OCI-LY7 (cell line): ENCODE measurements at regions not wholly inside any gene's neighbourhood (a gene's known extent, or its start where the extent isn't known, plus 50 kb on each side); places are given as distances from the start of the nearest gene placed in this dataset.
A peak's percentile ranks its signal among the peaks of the same experiment; 100 is the strongest.

Experiments used
- BruUV-seq: library from RNA; stranded (reverse); fragments of 400-500 nt; replicated peaks from 2 replicates; lab custom pipeline; 2021; lab: Mats Ljungman, UMichigan
- CTCF ChIA-PET: fragments of 300-600 bp; sonication (Branson Sonifier 250); formaldehyde crosslinking; loops from one replicate; lab custom pipeline; 2022; ENCODE audit warnings: antibody characterized with exemption; ENCODE audit not compliant: unreplicated experiment; lab: Charles Lee
- POLR2A ChIA-PET: fragments of 300-600 bp; sonication (Branson Sonifier 250); formaldehyde crosslinking; loops from one replicate; lab custom pipeline; 2022; ENCODE audit warnings: antibody characterized with exemption; lab: Charles Lee
- DNase-seq: peaks from one replicate; pipeline ENCODE4 v3.0.0-alpha.2; 2015; ENCODE audit warnings: low spot score
- H2AFZ ChIP-seq: fragments of 200-600 bp; sonication (generic), shearing (Covaris generic); 2 replicates; pipeline ENCODE4 v1.6.1; 2014; ENCODE audit warnings: mild to moderate bottlenecking, antibody characterized with exemption, low read length, moderate library complexity
- H3K27ac ChIP-seq: fragments of 200-600 bp; sonication (generic); 2 replicates; pipeline ENCODE4 v1.5.1; 2014; ENCODE audit warnings: mixed run types, low read depth, mild to moderate bottlenecking, moderate library complexity, low read length, inconsistent platforms; ENCODE audit not compliant: poor library complexity, severe bottlenecking
- H3K36me3 ChIP-seq: fragments of 200-600 bp; sonication (generic); 2 replicates; pipeline ENCODE4 v1.6.1; 2014; ENCODE audit warnings: mild to moderate bottlenecking, antibody characterized with exemption, low read length, moderate library complexity, mixed read lengths; ENCODE audit not compliant: insufficient read depth
- H3K4me1 ChIP-seq: fragments of 200-600 bp; sonication (generic); 2 replicates; pipeline ENCODE4 v1.5.1; 2014; ENCODE audit warnings: mild to moderate bottlenecking, low read length; ENCODE audit not compliant: insufficient read depth, poor library complexity, severe bottlenecking
- H3K4me2 ChIP-seq: fragments of 200-600 bp; sonication (generic); 2 replicates; pipeline ENCODE4 v1.6.1; 2014; ENCODE audit warnings: mild to moderate bottlenecking, low read length
- H3K4me3 ChIP-seq: fragments of 200-600 bp; sonication (generic); 2 replicates; pipeline ENCODE4 v1.5.1; 2014; ENCODE audit warnings: mild to moderate bottlenecking, low read depth, low read length; ENCODE audit not compliant: poor library complexity, severe bottlenecking
- H3K79me2 ChIP-seq: fragments of 200-600 bp; sonication (generic); 2 replicates; pipeline ENCODE4 v1.6.1; 2016; ENCODE audit warnings: low read depth, mild to moderate bottlenecking, low read length, moderate library complexity, mixed read lengths; ENCODE audit not compliant: insufficient read depth
- H3K9me2 ChIP-seq: fragments of 200-600 bp; sonication (generic); 2 replicates; pipeline ENCODE4 v1.6.1; 2016; ENCODE audit warnings: mild to moderate bottlenecking, low read length, mixed read lengths; ENCODE audit not compliant: insufficient read depth
- H3K9me3 ChIP-seq: fragments of 200-600 bp; sonication (generic); 2 replicates; pipeline ENCODE4 v1.6.1; 2014; ENCODE audit warnings: mild to moderate bottlenecking, mixed run types, low read length, mixed read lengths
- H4K20me1 ChIP-seq: fragments of 200-600 bp; sonication (generic); 2 replicates; pipeline ENCODE4 v1.6.1; 2014; ENCODE audit warnings: mild to moderate bottlenecking, antibody characterized with exemption, low read length, moderate library complexity, mixed read lengths; ENCODE audit not compliant: insufficient read depth
- CTCF ChIP-seq: fragments of 200-600 bp; sonication (generic); conservative IDR thresholded peaks from 2 replicates; pipeline ENCODE4 v1.5.1; 2014; ENCODE audit warnings: mild to moderate bottlenecking, antibody characterized with exemption, low read length, moderate library complexity, mixed read lengths
- EZH2phosphoT487 ChIP-seq: fragments of 200-600 bp; sonication (generic); IDR thresholded peaks from 2 replicates; pipeline ENCODE4 v1.6.1; 2018; ENCODE audit warnings: low read depth, borderline replicate concordance, mild to moderate bottlenecking, mixed run types, antibody characterized with exemption, low read length, moderate library complexity, mixed read lengths
- intact Hi-C: fragments of 100-400 bp; cut with micrococcal nuclease; formaldehyde crosslinking; loops from one replicate; pipeline ENCODE4 v1.10.0; 2022; ENCODE audit not compliant: unreplicated experiment

- CTCF ChIA-PET: no interaction called here
- Histone ChIP-seq H3K4me1 (no peaks in the 10 kb centered on the region), H3K27ac (no peak overlapping the region), H3K4me3 (no peak overlapping the region), H3K9me2 (no peaks in the 10 kb centered on the region), H3K9me3 (no peaks in the 10 kb centered on the region), H4K20me1 (no peaks in the 10 kb centered on the region), H3K36me3 (no peaks in the 10 kb centered on the region), H3K79me2 (no peaks in the 10 kb centered on the region), H3K4me2 (no peak overlapping the region), H2AFZ (no peak overlapping the region)
- TF ChIP-seq EZH2phosphoT487 (no peak), CTCF (0 out of 2 replicates have a peak, but pooled peaks have one; percentile 16)
- intact Hi-C loops: no loop called here
- POLR2A ChIA-PET: no interaction called here
- BruUV-seq: no TSS peak
- no peak for DNase-seq
Observed at GRCh38 chr14:94717808-94718207, 52.1 kb downstream of the GSC start.

GRCh38 chr14:94716976-94717375 is 52.9 kb downstream of the GSC start:
- no peak overlapping the region for H3K4me3 ChIP-seq
- H3K9me2 ChIP-seq: no peaks in the 10 kb centered on the region
- CTCF ChIA-PET: no interaction called here
- BruUV-seq: no TSS peak
- no peak overlapping the region for H3K4me2 ChIP-seq
- intact Hi-C loops: no loop called here
- no peak overlapping the region for H2AFZ ChIP-seq
- TF ChIP-seq EZH2phosphoT487 (no peak), CTCF (no peak)
- no peaks in the 10 kb centered on the region for H3K4me1 ChIP-seq
- no peaks in the 10 kb centered on the region for H3K79me2 ChIP-seq
- no peaks in the 10 kb centered on the region for H3K36me3 ChIP-seq
- H4K20me1 ChIP-seq: no peaks in the 10 kb centered on the region
- no peak overlapping the region for H3K27ac ChIP-seq
- H3K9me3 ChIP-seq: no peaks in the 10 kb centered on the region
- DNase-seq: no peak
- POLR2A ChIA-PET: no interaction called here

- no peaks in the 10 kb centered on the region for H3K9me2 ChIP-seq
- H4K20me1 ChIP-seq: no peaks in the 10 kb centered on the region
- TF ChIP-seq CTCF (no peak), EZH2phosphoT487 (no peak)
- intact Hi-C loops: no loop called here
- CTCF ChIA-PET: no interaction called here
- no peak overlapping the region for H3K4me2 ChIP-seq
- H3K4me3 ChIP-seq: no peak overlapping the region
- POLR2A ChIA-PET: no interaction called here
- H3K4me1 ChIP-seq: no peaks in the 10 kb centered on the region
- no TSS peak for BruUV-seq
- no peaks in the 10 kb centered on the region for H3K9me3 ChIP-seq
- no peaks in the 10 kb centered on the region for H3K79me2 ChIP-seq
- H3K36me3 ChIP-seq: no peaks in the 10 kb centered on the region
- no peak overlapping the region for H2AFZ ChIP-seq
- no peak for DNase-seq
- no peak overlapping the region for H3K27ac ChIP-seq
Observed at GRCh38 chr14:94713115-94713514, 56.8 kb downstream of the GSC start.
